ENCODE measurements at regions not wholly inside any gene's neighbourhood (a gene's known extent, or its start where the extent isn't known, plus 50 kb on each side); places are given as distances from the start of the nearest gene placed in this dataset.

DNA sequence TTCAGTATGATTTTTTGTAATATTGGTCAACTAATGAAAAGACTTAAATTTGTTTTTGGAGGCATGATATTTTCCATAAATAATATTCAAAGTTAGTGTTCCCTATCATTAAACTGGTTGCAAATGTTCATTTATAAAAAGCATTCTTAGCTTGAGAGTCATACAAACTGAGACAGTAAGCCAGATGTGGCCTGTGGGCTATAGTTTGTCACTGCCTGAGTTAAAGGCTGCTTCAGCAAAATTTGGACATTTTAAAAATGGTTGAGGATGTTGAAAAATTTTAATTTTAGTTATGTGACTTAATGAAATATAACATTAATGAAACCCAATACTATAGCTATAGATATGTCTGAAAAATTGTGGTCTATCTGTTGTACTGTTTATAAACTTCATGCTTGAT, 180.2 kb upstream of the CACNA2D1 start:
- no peaks in the 10 kb centered on the region for H3K4me1 ChIP-seq (ENCODE audit: control insufficient read depth in 1 of 2, insufficient read depth in 2 of 2, low read length in 2 of 2)
- H3K9me2 ChIP-seq (ENCODE audit: insufficient read depth), result no peaks in the 10 kb centered on the region
- ChIA-PET CTCF (interaction anchor here (1.8 kb wide), 1 partner anchor 104 kb away, joined by 6 read pairs; no protein-coding TSS in a partner anchor), RAD21 (ENCODE audit: low non-redundant PET in 1 of 2, low total read pairs in 2 of 2, uncharacterized antibody in 2 of 2, unreplicated experiment in 2 of 2) (no interaction called here), POLR2A (no interaction called here)
- no TSS peak for BruUV-seq (replicated peaks)
- TF ChIP-seq FOSL1 (IDR thresholded peaks at IDR 0.05; ENCODE audit: low read depth) (no peak), SRF (IDR thresholded peaks at IDR 0.05; ENCODE audit: low read depth) (no peak), ZFX (IDR thresholded peaks at IDR 0.05) (no peak), CBX3 (IDR thresholded peaks at IDR 0.05; ENCODE audit: low read depth) (no peak), EZH2phosphoT487 (IDR thresholded peaks at IDR 0.05; ENCODE audit: borderline replicate concordance) (no peak), RAD21 (IDR thresholded peaks at IDR 0.05; ENCODE audit: low read depth) (no peak), YY1 (IDR thresholded peaks at IDR 0.05; ENCODE audit: extremely low read depth, insufficient replicate concordance, low read depth, low read length) (no peak), ELF1 (IDR thresholded peaks at IDR 0.05; ENCODE audit: borderline replicate concordance, low read depth) (no peak), SP1 (IDR thresholded peaks at IDR 0.05; ENCODE audit: low read depth) (no peak), JUND (IDR thresholded peaks at IDR 0.05) (no peak), EGR1 (IDR thresholded peaks at IDR 0.05; ENCODE audit: low read depth) (no peak), SIN3A (IDR thresholded peaks at IDR 0.05; ENCODE audit: low read depth) (no peak)
- TF ChIP-seq, protein P1, sequence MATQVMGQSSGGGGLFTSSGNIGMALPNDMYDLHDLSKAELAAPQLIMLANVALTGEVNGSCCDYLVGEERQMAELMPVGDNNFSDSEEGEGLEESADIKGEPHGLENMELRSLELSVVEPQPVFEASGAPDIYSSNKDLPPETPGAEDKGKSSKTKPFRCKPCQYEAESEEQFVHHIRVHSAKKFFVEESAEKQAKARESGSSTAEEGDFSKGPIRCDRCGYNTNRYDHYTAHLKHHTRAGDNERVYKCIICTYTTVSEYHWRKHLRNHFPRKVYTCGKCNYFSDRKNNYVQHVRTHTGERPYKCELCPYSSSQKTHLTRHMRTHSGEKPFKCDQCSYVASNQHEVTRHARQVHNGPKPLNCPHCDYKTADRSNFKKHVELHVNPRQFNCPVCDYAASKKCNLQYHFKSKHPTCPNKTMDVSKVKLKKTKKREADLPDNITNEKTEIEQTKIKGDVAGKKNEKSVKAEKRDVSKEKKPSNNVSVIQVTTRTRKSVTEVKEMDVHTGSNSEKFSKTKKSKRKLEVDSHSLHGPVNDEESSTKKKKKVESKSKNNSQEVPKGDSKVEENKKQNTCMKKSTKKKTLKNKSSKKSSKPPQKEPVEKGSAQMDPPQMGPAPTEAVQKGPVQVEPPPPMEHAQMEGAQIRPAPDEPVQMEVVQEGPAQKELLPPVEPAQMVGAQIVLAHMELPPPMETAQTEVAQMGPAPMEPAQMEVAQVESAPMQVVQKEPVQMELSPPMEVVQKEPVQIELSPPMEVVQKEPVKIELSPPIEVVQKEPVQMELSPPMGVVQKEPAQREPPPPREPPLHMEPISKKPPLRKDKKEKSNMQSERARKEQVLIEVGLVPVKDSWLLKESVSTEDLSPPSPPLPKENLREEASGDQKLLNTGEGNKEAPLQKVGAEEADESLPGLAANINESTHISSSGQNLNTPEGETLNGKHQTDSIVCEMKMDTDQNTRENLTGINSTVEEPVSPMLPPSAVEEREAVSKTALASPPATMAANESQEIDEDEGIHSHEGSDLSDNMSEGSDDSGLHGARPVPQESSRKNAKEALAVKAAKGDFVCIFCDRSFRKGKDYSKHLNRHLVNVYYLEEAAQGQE (IDR thresholded peaks at IDR 0.05; ENCODE audit: low read depth), result no peak
- TF ChIP-seq, protein P2, sequence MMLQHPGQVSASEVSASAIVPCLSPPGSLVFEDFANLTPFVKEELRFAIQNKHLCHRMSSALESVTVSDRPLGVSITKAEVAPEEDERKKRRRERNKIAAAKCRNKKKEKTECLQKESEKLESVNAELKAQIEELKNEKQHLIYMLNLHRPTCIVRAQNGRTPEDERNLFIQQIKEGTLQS (IDR thresholded peaks at IDR 0.05), result no peak
- TF ChIP-seq, protein P3, sequence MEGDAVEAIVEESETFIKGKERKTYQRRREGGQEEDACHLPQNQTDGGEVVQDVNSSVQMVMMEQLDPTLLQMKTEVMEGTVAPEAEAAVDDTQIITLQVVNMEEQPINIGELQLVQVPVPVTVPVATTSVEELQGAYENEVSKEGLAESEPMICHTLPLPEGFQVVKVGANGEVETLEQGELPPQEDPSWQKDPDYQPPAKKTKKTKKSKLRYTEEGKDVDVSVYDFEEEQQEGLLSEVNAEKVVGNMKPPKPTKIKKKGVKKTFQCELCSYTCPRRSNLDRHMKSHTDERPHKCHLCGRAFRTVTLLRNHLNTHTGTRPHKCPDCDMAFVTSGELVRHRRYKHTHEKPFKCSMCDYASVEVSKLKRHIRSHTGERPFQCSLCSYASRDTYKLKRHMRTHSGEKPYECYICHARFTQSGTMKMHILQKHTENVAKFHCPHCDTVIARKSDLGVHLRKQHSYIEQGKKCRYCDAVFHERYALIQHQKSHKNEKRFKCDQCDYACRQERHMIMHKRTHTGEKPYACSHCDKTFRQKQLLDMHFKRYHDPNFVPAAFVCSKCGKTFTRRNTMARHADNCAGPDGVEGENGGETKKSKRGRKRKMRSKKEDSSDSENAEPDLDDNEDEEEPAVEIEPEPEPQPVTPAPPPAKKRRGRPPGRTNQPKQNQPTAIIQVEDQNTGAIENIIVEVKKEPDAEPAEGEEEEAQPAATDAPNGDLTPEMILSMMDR (IDR thresholded peaks at IDR 0.05 in 2 of 3, conservative IDR thresholded peaks at IDR 0.05 in 1 of 3; ENCODE audit: borderline replicate concordance in 1 of 3, insufficient read depth in 1 of 3, low read depth in 2 of 3, low read length in 2 of 3), result no peak
- TF ChIP-seq, protein P4, sequence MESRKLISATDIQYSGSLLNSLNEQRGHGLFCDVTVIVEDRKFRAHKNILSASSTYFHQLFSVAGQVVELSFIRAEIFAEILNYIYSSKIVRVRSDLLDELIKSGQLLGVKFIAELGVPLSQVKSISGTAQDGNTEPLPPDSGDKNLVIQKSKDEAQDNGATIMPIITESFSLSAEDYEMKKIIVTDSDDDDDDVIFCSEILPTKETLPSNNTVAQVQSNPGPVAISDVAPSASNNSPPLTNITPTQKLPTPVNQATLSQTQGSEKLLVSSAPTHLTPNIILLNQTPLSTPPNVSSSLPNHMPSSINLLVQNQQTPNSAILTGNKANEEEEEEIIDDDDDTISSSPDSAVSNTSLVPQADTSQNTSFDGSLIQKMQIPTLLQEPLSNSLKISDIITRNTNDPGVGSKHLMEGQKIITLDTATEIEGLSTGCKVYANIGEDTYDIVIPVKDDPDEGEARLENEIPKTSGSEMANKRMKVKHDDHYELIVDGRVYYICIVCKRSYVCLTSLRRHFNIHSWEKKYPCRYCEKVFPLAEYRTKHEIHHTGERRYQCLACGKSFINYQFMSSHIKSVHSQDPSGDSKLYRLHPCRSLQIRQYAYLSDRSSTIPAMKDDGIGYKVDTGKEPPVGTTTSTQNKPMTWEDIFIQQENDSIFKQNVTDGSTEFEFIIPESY (IDR thresholded peaks at IDR 0.05; ENCODE audit: extremely low read depth, insufficient replicate concordance, low read length), result no peak
- H3K9ac ChIP-seq (ENCODE audit: low read length), result no peak overlapping the region
- no peaks in the 10 kb centered on the region for H3K79me2 ChIP-seq (ENCODE audit: insufficient read depth, low read length)
- no peaks in the 10 kb centered on the region for H3K27me3 ChIP-seq (ENCODE audit: insufficient read depth, low read length)
- H3K36me3 ChIP-seq (ENCODE audit: control insufficient read depth in 1 of 2, insufficient read depth in 2 of 2, low read length in 2 of 2), result no peaks in the 10 kb centered on the region
- H3K27ac ChIP-seq (ENCODE audit: low read depth, low read length), result no peak overlapping the region
- DNase-seq (ENCODE audit: low read depth, low spot score) (no peak), ATAC-seq (no peak)
- H3K4me3 ChIP-seq (replicated peaks in 1 of 2; ENCODE audit: low read depth in 1 of 2, low read length in 2 of 2), result no peak overlapping the region
- no peak overlapping the region for H3K4me2 ChIP-seq (ENCODE audit: low read length)
- no peak overlapping the region for H2AFZ ChIP-seq (ENCODE audit: low read depth, low read length, poor library complexity, severe bottlenecking)
- H3K9me3 ChIP-seq (ENCODE audit: control insufficient read depth in 1 of 2, insufficient read depth in 1 of 2, low read depth in 1 of 2, low read length in 2 of 2), result 0 out of 4 replicates have a peak, but pooled peaks cover 0 to 3% of the 10 kb centered on the region in 2 experiments
- no peaks in the 10 kb centered on the region for H4K20me1 ChIP-seq (ENCODE audit: insufficient read depth)
- intact Hi-C loops (cut with micrococcal nuclease), result no loop called here
